ENCODE measurements at regions not wholly inside any gene's neighbourhood (a gene's known extent, or its start where the extent isn't known, plus 50 kb on each side); places are given as distances from the start of the nearest gene placed in this dataset.

GRCh38 chr14:31944256-31945073, 132.6 kb upstream of the ARHGAP5 start:
- no peak for DNase-seq

DNA sequence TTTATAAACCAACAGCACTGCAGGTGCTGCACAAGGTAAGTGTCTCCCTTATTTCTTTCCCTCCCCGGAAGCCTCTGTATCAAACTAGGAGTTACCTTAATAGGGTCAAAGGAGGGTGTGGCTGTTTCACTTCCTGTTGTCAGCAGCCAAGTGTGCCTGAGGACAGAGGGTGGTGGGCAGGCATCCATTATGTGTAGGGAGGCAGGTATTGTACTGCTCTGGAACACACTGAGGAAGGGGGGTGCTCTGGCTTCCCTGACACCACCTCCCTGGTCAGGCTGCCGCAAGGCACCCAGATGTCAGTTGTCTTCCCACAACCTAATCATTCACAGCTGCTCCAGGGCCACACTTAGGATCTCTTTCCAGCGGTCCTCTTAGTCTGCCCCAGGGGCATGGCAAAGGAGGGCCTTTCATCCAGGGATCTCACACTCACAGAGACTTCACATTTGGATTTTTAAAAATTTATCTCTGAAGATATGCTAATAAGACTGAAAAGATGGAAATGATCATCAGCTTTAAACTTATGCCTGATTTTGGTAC, 132.0 kb upstream of the ARHGAP5 start:
- DNase-seq = no peak

GRCh38 chr14:31945701-31946100, 131.4 kb upstream of the ARHGAP5 start:
- no peak for DNase-seq

- no peak for DNase-seq
These were observed 130.0 kb upstream of the ARHGAP5 start for GRCh38 chr14:31947076-31947475.

- DNase-seq = no peak
These were observed 129.2 kb upstream of the ARHGAP5 start for GRCh38 chr14:31947680-31948595.

DNA sequence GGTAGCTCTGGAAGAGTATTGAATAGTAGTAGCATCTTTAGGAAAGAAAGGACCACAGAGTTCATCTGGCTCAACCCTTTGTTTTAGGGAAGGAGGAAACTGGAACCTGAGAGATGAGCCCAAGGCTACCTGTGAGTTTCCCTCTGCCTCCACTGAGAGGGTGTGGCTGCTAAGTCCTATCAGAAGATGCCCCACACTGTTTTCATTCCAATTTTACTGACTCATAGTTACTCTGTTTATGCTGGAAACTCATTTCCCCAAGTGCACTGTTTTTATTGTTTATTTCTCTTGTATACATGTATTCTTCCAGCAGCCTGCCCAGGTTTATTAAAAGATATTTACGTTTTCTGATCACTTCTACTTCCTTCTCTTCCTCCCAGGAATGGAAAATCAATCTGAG, 127.4 kb upstream of the ARHGAP5 start:
- DNase-seq = no peak

DNA sequence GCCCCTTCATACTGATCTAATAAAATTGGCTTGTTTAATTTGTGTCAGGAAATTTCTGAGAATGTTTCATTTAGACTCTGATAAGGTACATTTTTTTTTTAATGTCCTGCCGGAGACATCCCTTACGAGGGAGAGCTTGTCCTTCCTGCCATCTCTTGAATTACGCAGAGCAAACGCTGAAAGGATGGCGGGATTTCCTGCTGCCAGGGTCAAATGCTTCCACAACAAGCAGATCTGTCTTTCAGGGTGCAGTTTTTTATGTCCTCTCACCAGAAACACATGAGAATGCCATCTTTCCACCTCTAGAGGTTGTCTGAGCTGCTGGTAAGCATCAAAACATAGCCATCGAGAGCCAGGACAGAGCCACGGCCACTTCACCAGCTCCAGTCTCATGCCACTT, 126.8 kb upstream of the ARHGAP5 start:
- no peak for DNase-seq

- DNase-seq = no peak
These were observed 126.1 kb upstream of the ARHGAP5 start for GRCh38 chr14:31950764-31951637.

- no peak for DNase-seq
These were observed 125.5 kb upstream of the ARHGAP5 start for GRCh38 chr14:31951638-31951964.

DNA sequence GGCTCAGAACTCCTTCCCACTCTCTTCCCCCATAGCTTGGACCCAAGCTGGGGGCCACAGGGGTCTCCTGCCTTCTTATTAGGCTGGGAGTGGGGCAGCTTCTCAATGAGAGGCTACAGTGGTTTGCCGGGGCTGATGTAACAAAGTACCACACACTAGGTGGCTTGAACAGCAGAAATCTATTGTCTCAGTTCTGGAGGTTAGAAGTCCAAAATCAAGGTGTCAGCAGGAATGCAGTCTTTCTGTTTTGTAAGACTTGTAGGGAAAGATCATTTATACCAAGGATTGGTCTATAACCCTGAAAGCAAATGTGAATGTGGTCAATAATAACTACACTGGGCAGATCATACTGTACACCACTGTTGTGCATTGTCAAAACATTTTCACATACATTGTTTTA, 124.5 kb upstream of the ARHGAP5 start:
- no peak for DNase-seq

- no peak for DNase-seq
These were observed 123.9 kb upstream of the ARHGAP5 start for GRCh38 chr14:31953210-31953609.

GRCh38 chr14:31954991-31955390, 122.1 kb upstream of the ARHGAP5 start:
- DNase-seq = no peak

DNA sequence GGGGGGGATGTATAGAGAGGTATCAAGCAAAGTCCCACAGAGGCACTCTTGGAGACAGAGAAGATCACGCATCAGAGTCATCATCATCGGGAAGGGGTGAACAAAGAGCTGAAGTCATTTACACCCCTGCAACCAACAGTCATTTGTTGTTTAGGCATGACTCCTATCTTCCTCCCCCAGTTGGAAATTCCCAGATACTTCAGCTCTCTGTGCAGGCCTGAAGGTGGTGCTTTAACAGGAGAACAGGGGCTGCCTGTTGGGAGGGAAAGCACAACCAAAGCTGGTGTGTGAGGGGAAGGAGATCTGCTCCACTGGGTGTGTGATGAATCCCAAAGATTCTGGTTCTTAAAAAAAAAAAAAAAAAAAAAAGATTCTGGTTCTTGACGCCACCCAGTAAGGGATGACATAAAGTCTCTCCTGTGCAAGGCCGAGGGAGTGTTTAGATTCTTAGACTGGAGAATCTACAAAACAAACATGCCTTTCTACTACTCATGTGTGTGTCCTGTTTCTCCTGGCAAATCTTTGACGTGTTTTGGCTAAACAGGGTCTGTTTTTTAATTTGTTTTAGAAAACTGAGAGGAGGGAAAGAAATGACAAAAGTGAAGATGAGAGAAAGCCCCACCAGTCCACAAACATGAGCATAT, 121.0 kb upstream of the ARHGAP5 start:
- no peak for DNase-seq

GRCh38 chr14:31957565-31957964, 119.5 kb upstream of the ARHGAP5 start:
- no peak for DNase-seq

DNA sequence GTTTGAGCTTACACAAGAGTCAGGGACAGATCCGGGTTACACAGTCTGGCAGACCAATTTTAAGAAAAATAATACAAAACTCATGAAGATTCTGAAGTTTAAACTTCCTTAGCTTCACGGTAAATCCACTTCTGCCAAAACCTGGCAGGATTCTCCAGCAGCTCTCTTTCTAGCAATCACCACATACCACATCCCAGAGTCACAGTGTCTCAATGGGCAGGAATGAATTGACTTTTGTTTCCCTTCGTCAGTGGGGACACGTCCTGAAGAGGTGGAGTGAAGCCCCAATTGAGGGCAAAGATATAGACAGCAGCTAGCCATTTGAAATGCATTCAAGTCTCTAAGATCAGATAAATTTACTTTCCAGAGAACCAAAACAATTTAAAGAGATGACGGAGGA, 117.1 kb upstream of the ARHGAP5 start:
- DNase-seq = no peak

DNA sequence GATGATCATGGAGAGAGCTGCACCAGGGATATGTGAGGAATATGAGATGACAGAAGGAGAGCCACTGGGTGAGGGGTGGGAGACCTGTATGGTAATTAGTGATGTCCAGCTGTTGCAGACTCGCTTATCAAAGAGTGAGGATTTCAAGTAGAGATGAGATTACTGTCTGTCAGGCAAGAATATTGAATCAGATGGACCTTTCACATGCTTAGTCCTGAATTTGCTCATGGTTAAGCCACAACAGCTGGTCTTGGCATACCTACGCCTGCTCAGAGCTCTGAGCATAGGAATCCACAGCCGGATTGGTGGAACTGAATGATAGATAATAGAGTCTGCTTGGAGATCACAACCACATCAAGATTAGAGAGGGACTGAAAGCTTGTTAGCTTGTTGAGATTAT, 115.2 kb upstream of the ARHGAP5 start:
- no peak for DNase-seq

DNA sequence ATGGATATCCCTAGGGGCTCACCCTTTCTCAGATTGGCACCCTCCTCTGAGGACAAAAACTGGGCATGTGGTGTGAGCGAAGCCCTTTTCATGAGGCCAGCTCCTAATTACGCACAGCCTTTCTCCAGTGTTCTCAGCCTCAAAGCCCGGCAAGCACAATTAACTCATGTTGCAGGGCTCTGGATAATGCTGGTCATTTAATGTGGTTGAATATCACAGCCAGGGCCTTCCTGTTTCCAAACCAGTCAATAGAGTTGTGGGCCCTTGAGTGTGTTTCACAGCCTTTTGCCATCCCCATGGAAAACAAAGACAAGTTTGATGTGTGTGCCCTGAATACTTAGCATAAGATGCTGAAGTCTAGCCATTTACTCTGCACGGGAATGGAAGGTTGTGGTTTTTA, 114.2 kb upstream of the ARHGAP5 start:
- no peak for DNase-seq

GRCh38 chr14:31963587-31963986, 113.5 kb upstream of the ARHGAP5 start:
- DNase-seq = no peak

GRCh38 chr14:31964490-31964889, 112.6 kb upstream of the ARHGAP5 start:
- DNase-seq = no peak

- DNase-seq = no peak
These were observed 111.9 kb upstream of the ARHGAP5 start for GRCh38 chr14:31965071-31965734.

DNA sequence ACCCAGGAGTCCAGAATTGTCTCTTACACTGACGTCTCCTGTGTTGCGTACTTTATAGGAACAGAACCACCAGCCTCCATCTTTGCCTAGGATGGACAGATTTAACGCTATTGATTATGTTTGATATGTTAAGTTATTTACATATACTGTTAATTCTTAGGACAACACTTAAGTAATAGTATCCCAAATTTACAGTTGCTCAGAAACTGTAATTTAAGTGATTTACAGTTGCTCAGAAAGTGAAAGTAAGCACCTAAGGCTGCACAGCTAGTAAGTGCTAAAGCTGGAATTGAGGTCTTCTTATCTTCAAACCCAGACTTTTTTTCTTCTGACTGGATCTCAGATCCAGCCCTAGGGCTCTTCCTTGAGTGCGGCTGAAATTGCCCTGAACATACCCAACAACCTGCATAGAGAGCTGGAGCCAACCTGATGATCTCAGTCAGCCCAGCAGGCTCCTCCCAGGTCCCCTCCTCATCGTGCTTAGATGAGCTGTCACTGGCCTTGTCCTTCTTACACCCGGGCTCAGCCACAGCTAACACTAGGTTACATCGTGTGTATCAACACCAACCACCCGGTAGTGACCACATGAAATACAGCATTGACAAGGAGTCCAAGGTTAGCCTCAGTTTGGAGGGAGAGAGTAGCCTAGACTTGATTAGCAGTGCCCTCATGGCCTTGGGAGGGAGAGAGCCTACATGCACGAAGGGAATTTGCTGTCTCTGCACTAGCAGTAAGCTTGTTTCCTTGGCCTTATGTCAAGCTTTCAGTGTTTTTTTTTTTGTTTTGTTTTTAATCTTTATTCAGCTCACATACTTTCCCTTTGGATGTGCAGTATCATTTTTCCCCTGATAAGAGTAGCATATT, 111.1 kb upstream of the ARHGAP5 start:
- no peak for DNase-seq
